ENCODE measurements at regions not wholly inside any gene's neighbourhood (a gene's known extent, or its start where the extent isn't known, plus 50 kb on each side); places are given as distances from the start of the nearest gene placed in this dataset.

DNA sequence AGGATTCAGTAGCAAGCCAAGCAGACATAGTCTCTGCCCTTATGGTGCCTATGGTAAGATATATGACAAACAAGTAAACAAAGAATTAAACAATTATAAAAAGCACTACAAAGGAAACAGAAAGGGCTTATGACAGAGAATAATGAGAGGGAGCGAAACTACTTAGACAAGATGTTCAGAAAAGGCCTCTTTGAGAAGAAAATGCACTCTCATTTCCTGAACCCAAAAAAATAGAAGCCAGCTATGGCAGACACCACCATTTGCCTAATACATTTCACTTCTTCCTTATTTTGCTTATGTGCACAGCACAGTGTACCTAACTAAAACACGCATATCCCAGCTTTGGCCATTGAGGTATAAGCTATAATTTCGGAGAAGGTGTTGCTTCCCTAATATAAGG is 465.5 kb upstream of the PPP2R3A start:
- H3K4me3 ChIP-seq (replicated peaks in 1 of 3; ENCODE audit: low read depth in 2 of 3, low read length in 3 of 3): no peak overlapping the region
- no peaks in the 10 kb centered on the region for H4K20me1 ChIP-seq (ENCODE audit: insufficient read depth, low read length)
- no CpG with 5 or more reads among the region's 3 CpGs for WGBS (ENCODE audit: insufficient coverage)
- intact Hi-C loops (cut with micrococcal nuclease): loop anchor here in 1 of 2 donors (10.0 kb wide), 1 partner anchor 705 kb away; the partner anchor contains the start of gene EPHB1
- peaks cover 13% of the 10 kb centered on the region for H3K4me1 Mint-ChIP-seq
- no peak overlapping the region for H3K27ac ChIP-seq (ENCODE audit: low read depth in 1 of 2, low read length in 2 of 2)
- no peaks in the 10 kb centered on the region for H3K36me3 Mint-ChIP-seq
- H3K4me1 ChIP-seq (ENCODE audit: control insufficient read depth in 1 of 2, insufficient read depth in 2 of 2, low read length in 2 of 2): peaks cover 0 to 8% of the 10 kb centered on the region in 2 donors
- peaks cover 3 to 7% (median 5%) of the 10 kb centered on the region in 3 donors for H3K27me3 Mint-ChIP-seq (ENCODE audit: low read depth in 3 of 3)
- H3K79me2 ChIP-seq (ENCODE audit: insufficient read depth, low read length): no peaks in the 10 kb centered on the region
- H3K9ac ChIP-seq (ENCODE audit: insufficient read depth, low read length, poor library complexity, severe bottlenecking): no peak overlapping the region
- no peaks in the 10 kb centered on the region for H3K36me3 ChIP-seq (replicated peaks in 1 of 2; ENCODE audit: control insufficient read depth in 1 of 2, insufficient read depth in 2 of 2, low read length in 2 of 2)
- H3K4me2 ChIP-seq (replicated peaks; ENCODE audit: extremely low read depth, low read length, poor library complexity, severe bottlenecking): no peak overlapping the region
- H3K9me3 ChIP-seq (replicated peaks in 1 of 2; ENCODE audit: control insufficient read depth in 1 of 2, insufficient read depth in 1 of 2, low read length in 2 of 2): no peaks in the 10 kb centered on the region
- H3K9me3 Mint-ChIP-seq: peaks cover 0 to 5% (median 2%) of the 10 kb centered on the region in 7 donors
- H3K27me3 ChIP-seq (ENCODE audit: control insufficient read depth in 2 of 2, insufficient read depth in 2 of 2, low read length in 2 of 2): no peaks in the 10 kb centered on the region
- H3K4me3 Mint-ChIP-seq: no peak overlapping the region
- H3K27ac Mint-ChIP-seq: no peak overlapping the region
- no peak overlapping the region for H2AFZ ChIP-seq (ENCODE audit: insufficient read depth, low read depth, low read length, poor library complexity, severe bottlenecking)
- no peak for DNase-seq
- TF ChIP-seq, protein P1, sequence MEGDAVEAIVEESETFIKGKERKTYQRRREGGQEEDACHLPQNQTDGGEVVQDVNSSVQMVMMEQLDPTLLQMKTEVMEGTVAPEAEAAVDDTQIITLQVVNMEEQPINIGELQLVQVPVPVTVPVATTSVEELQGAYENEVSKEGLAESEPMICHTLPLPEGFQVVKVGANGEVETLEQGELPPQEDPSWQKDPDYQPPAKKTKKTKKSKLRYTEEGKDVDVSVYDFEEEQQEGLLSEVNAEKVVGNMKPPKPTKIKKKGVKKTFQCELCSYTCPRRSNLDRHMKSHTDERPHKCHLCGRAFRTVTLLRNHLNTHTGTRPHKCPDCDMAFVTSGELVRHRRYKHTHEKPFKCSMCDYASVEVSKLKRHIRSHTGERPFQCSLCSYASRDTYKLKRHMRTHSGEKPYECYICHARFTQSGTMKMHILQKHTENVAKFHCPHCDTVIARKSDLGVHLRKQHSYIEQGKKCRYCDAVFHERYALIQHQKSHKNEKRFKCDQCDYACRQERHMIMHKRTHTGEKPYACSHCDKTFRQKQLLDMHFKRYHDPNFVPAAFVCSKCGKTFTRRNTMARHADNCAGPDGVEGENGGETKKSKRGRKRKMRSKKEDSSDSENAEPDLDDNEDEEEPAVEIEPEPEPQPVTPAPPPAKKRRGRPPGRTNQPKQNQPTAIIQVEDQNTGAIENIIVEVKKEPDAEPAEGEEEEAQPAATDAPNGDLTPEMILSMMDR (IDR thresholded peaks at IDR 0.05): no peak

DNA sequence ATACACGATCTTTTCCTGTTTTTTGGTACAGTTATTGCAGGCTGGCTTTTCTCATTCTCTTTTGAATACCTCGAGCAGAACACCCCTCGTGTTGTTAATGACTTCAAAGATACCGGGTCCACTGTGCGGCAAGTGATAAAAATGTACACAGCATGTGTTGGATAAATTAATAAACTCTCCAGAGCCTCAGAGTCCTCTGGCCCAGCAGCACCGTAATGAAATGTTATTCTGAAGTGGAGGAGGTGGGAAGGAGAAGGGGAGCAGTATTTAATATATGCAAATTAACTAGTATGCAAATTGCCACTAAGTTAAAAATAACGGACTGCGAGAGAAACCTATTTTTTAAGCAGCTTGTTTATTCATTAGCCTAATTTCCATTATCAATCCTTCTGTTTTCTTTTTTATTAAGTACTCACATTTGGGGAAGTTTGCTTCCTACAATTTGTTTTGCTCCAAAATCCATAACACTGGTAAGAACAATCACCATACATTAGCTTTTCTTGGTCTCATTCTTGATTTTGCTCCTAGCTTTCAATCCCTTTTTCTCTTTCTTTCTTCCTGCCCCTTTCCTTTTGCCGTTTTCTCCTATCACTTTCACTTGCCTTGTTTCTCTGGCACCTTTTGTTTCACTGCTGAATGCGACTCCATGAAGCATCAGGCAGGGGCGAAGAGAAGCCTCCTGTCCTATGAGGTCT is 462.3 kb upstream of the PPP2R3A start:
- no peaks in the 10 kb centered on the region for H3K36me3 Mint-ChIP-seq
- intact Hi-C loops (cut with micrococcal nuclease): loop anchor here in 1 of 2 donors (10.0 kb wide), 1 partner anchor 708 kb away; the partner anchor contains the start of gene EPHB1
- 92% methylated on average over 3 of the region's 11 CpGs for WGBS (ENCODE audit: insufficient coverage)
- peaks cover 3 to 7% (median 7%) of the 10 kb centered on the region in 3 donors for H3K27me3 Mint-ChIP-seq (ENCODE audit: low read depth in 3 of 3)
- H3K4me2 ChIP-seq (replicated peaks; ENCODE audit: extremely low read depth, low read length, poor library complexity, severe bottlenecking): no peak overlapping the region
- no peaks in the 10 kb centered on the region for H4K20me1 ChIP-seq (ENCODE audit: insufficient read depth, low read length)
- H3K4me3 ChIP-seq (replicated peaks in 1 of 3; ENCODE audit: low read depth in 2 of 3, low read length in 3 of 3): no peak overlapping the region
- no peaks in the 10 kb centered on the region for H3K36me3 ChIP-seq (replicated peaks in 1 of 2; ENCODE audit: control insufficient read depth in 1 of 2, insufficient read depth in 2 of 2, low read length in 2 of 2)
- H3K4me3 Mint-ChIP-seq: no peak overlapping the region
- H3K9me3 ChIP-seq (replicated peaks in 1 of 2; ENCODE audit: control insufficient read depth in 1 of 2, insufficient read depth in 1 of 2, low read length in 2 of 2): no peaks in the 10 kb centered on the region
- H3K4me1 ChIP-seq (ENCODE audit: control insufficient read depth in 1 of 2, insufficient read depth in 2 of 2, low read length in 2 of 2): peaks cover 0 to 8% of the 10 kb centered on the region in 2 donors
- H3K79me2 ChIP-seq (ENCODE audit: insufficient read depth, low read length): no peaks in the 10 kb centered on the region
- TF ChIP-seq, protein P1 (IDR thresholded peaks at IDR 0.05): no peak
- H3K27me3 ChIP-seq (ENCODE audit: control insufficient read depth in 2 of 2, insufficient read depth in 2 of 2, low read length in 2 of 2): no peaks in the 10 kb centered on the region
- no peak for DNase-seq
- no peak overlapping the region for H3K27ac Mint-ChIP-seq
- no peak overlapping the region for H3K27ac ChIP-seq (ENCODE audit: low read depth in 1 of 2, low read length in 2 of 2)
- no peak overlapping the region for H3K9ac ChIP-seq (ENCODE audit: insufficient read depth, low read length, poor library complexity, severe bottlenecking)
- peaks cover 0 to 2% (median under 1%) of the 10 kb centered on the region in 7 donors for H3K9me3 Mint-ChIP-seq
- no peak overlapping the region for H2AFZ ChIP-seq (ENCODE audit: insufficient read depth, low read depth, low read length, poor library complexity, severe bottlenecking)
- peaks cover 13% of the 10 kb centered on the region for H3K4me1 Mint-ChIP-seq
